ENCODE measurements at regions not wholly inside any gene's neighbourhood (a gene's known extent, or its start where the extent isn't known, plus 50 kb on each side); places are given as distances from the start of the nearest gene placed in this dataset.
A peak's percentile ranks its signal among the peaks of the same experiment; 100 is the strongest.

DNA sequence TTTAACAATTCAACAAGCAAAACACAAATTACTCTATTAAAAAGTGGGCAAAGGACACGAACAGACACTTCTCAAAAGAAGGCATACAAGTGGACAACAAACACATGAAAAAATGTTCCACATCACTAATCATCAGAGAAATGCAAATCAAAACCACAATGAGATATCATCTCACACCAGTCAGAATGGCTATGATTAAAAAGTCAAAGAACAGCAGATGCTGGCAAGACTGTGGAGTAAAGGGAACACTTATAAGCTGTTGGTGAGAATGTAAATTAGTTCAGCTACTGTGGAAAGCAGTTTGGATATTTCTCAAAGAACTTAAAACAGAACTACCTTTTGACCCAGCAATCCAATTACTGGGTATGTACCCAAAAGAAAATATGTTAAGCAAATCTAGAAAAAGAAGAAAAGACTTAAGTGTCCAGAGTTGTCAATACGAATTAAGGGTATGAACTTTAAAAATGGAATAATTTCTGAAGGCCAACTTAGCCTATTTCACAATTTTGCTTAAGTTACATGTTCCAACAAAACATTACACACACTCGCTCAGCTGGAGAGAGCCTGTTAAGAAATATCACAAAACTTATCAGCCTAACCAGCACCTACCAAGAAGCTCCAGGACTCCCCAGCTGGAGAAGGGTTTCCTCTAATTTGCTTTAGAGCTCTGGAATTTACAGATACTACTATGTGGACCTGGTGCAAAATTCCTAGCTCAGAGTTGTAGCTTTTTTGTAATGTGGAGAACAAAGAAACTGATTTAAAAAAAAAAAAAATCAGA is 232.1 kb downstream of the DUSP10 start:
- no peak for FAIRE-seq
- no peaks in the 10 kb centered on the region for H3K79me2 ChIP-seq (ENCODE audit: control insufficient read depth, insufficient read depth, low read length)

More for the DNA sequence above, 232.1 kb downstream of the DUSP10 start:
- in situ Hi-C loops (cut with MboI), result no loop called here
- SMC1A ChIA-PET (ENCODE audit: uncharacterized antibody, unreplicated experiment), result interaction anchor here (0.6 to 1.2 kb wide), 3 partner anchors 15 to 661 kb away, joined by 3 to 4 read pairs (median 3); no protein-coding TSS in a partner anchor
- WGBS (ENCODE audit: insufficient coverage, insufficient replicate concordance, low lambda C conversion rate, missing lambda C conversion rate), result 19% methylated on average over 3 of the region's 3 CpGs
- RAD21 ChIA-PET (ENCODE audit: unreplicated experiment), result interaction anchor here (0.8 kb wide), 1 partner anchor 234 kb away, joined by 4 read pairs; no protein-coding TSS in a partner anchor
- POLR2A ChIA-PET, result no interaction called here
- ATAC-seq (peak; percentile 80), DNase-seq (ENCODE audit: low read depth, low spot score) (peak; percentile 23)
- TF ChIP-seq, protein P1, sequence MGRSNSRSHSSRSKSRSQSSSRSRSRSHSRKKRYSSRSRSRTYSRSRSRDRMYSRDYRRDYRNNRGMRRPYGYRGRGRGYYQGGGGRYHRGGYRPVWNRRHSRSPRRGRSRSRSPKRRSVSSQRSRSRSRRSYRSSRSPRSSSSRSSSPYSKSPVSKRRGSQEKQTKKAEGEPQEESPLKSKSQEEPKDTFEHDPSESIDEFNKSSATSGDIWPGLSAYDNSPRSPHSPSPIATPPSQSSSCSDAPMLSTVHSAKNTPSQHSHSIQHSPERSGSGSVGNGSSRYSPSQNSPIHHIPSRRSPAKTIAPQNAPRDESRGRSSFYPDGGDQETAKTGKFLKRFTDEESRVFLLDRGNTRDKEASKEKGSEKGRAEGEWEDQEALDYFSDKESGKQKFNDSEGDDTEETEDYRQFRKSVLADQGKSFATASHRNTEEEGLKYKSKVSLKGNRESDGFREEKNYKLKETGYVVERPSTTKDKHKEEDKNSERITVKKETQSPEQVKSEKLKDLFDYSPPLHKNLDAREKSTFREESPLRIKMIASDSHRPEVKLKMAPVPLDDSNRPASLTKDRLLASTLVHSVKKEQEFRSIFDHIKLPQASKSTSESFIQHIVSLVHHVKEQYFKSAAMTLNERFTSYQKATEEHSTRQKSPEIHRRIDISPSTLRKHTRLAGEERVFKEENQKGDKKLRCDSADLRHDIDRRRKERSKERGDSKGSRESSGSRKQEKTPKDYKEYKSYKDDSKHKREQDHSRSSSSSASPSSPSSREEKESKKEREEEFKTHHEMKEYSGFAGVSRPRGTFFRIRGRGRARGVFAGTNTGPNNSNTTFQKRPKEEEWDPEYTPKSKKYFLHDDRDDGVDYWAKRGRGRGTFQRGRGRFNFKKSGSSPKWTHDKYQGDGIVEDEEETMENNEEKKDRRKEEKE (IDR thresholded peaks at IDR 0.05), result no peak
- peak; percentile 33; the same call in 1 of the 2 replicates for TF ChIP-seq RUNX3 (IDR thresholded peaks at IDR 0.05; ENCODE audit: low read length)
- TF ChIP-seq, protein P2, sequence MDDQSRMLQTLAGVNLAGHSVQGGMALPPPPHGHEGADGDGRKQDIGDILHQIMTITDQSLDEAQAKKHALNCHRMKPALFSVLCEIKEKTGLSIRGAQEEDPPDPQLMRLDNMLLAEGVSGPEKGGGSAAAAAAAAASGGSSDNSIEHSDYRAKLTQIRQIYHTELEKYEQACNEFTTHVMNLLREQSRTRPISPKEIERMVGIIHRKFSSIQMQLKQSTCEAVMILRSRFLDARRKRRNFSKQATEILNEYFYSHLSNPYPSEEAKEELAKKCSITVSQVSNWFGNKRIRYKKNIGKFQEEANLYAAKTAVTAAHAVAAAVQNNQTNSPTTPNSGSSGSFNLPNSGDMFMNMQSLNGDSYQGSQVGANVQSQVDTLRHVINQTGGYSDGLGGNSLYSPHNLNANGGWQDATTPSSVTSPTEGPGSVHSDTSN (IDR thresholded peaks at IDR 0.05; ENCODE audit: insufficient replicate concordance, low read depth, low read length), result no peak
- TF ChIP-seq, protein P3, sequence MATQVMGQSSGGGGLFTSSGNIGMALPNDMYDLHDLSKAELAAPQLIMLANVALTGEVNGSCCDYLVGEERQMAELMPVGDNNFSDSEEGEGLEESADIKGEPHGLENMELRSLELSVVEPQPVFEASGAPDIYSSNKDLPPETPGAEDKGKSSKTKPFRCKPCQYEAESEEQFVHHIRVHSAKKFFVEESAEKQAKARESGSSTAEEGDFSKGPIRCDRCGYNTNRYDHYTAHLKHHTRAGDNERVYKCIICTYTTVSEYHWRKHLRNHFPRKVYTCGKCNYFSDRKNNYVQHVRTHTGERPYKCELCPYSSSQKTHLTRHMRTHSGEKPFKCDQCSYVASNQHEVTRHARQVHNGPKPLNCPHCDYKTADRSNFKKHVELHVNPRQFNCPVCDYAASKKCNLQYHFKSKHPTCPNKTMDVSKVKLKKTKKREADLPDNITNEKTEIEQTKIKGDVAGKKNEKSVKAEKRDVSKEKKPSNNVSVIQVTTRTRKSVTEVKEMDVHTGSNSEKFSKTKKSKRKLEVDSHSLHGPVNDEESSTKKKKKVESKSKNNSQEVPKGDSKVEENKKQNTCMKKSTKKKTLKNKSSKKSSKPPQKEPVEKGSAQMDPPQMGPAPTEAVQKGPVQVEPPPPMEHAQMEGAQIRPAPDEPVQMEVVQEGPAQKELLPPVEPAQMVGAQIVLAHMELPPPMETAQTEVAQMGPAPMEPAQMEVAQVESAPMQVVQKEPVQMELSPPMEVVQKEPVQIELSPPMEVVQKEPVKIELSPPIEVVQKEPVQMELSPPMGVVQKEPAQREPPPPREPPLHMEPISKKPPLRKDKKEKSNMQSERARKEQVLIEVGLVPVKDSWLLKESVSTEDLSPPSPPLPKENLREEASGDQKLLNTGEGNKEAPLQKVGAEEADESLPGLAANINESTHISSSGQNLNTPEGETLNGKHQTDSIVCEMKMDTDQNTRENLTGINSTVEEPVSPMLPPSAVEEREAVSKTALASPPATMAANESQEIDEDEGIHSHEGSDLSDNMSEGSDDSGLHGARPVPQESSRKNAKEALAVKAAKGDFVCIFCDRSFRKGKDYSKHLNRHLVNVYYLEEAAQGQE (IDR thresholded peaks at IDR 0.05; ENCODE audit: low read depth, low read length), result no peak
- TF ChIP-seq PAX8 (IDR thresholded peaks at IDR 0.05), result no peak
- 0 out of 3 replicates have a peak, but pooled peaks have one; percentile 35 for TF ChIP-seq POU2F2 (IDR thresholded peaks at IDR 0.05; ENCODE audit: borderline replicate concordance, low read depth, low read length)
- no peak for TF ChIP-seq HDGF (IDR thresholded peaks at IDR 0.05)
- TF ChIP-seq, protein P4, sequence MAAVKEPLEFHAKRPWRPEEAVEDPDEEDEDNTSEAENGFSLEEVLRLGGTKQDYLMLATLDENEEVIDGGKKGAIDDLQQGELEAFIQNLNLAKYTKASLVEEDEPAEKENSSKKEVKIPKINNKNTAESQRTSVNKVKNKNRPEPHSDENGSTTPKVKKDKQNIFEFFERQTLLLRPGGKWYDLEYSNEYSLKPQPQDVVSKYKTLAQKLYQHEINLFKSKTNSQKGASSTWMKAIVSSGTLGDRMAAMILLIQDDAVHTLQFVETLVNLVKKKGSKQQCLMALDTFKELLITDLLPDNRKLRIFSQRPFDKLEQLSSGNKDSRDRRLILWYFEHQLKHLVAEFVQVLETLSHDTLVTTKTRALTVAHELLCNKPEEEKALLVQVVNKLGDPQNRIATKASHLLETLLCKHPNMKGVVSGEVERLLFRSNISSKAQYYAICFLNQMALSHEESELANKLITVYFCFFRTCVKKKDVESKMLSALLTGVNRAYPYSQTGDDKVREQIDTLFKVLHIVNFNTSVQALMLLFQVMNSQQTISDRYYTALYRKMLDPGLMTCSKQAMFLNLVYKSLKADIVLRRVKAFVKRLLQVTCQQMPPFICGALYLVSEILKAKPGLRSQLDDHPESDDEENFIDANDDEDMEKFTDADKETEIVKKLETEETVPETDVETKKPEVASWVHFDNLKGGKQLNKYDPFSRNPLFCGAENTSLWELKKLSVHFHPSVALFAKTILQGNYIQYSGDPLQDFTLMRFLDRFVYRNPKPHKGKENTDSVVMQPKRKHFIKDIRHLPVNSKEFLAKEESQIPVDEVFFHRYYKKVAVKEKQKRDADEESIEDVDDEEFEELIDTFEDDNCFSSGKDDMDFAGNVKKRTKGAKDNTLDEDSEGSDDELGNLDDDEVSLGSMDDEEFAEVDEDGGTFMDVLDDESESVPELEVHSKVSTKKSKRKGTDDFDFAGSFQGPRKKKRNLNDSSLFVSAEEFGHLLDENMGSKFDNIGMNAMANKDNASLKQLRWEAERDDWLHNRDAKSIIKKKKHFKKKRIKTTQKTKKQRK (IDR thresholded peaks at IDR 0.05; ENCODE audit: low read depth, low read length), result no peak
- H3K9me3 ChIP-seq (replicated peaks; ENCODE audit: control insufficient read depth, insufficient read depth, low read length), result peaks cover 7% of the 10 kb centered on the region; the same call in 1 of the 3 replicates
- H3K9ac ChIP-seq (ENCODE audit: control insufficient read depth, insufficient read depth, low read length), result no peak overlapping the region
- no peaks in the 10 kb centered on the region for H4K20me1 ChIP-seq (ENCODE audit: control insufficient read depth, insufficient read depth)
- no peaks in the 10 kb centered on the region for H3K36me3 ChIP-seq (ENCODE audit: control insufficient read depth in 2 of 2, insufficient read depth in 2 of 2, low read length in 1 of 2)
- intact Hi-C loops (cut with micrococcal nuclease; ENCODE audit: unreplicated experiment), result no loop called here
- H3K27ac ChIP-seq (ENCODE audit: control insufficient read depth, insufficient read depth), result no peak overlapping the region
- no peak overlapping the region for H3K4me3 ChIP-seq
- 0 out of 2 replicates have a peak overlapping the region, but pooled peaks have one; percentile 25 for H3K4me2 ChIP-seq (ENCODE audit: control insufficient read depth, insufficient read depth)
- no peaks in the 10 kb centered on the region for H3K27me3 ChIP-seq (replicated peaks in 1 of 2; ENCODE audit: control insufficient read depth in 2 of 2, insufficient read depth in 2 of 2, low read length in 1 of 2)
- no peak overlapping the region for H2AFZ ChIP-seq (ENCODE audit: control insufficient read depth, low read depth, low read length)
- CTCF ChIA-PET, result interaction anchor here (0.6 to 1.2 kb wide), 4 partner anchors 10 to 711 kb away, joined by 3 to 4 read pairs (median 3); no protein-coding TSS in a partner anchor
- no peaks in the 10 kb centered on the region for H3K4me1 ChIP-seq (ENCODE audit: control insufficient read depth, insufficient read depth, low read length)
- BruUV-seq (replicated peaks), result no TSS peak
